Thyroid gland (tissue), 4 donors: ENCODE measurements at regions not wholly inside any gene's neighbourhood (a gene's known extent, or its start where the extent isn't known, plus 50 kb on each side); places are given as distances from the start of the nearest gene placed in this dataset.

Experiments used
- DNase-seq, 2 donors: peaks; one replicate each; pipeline ENCODE4 v3.0.0-alpha.2; 2019
- H3K27ac ChIP-seq, 3 donors: fragments of 200-600 bp; sonication (generic); 1 replicate in 2 of 3; 2 replicates in 1 of 3; pipeline ENCODE4 v1.5.1; 2016 to 2019; ENCODE audit warnings: mild to moderate bottlenecking in 1 of 3, moderate library complexity in 1 of 3
- H3K27me3 ChIP-seq: fragments of 200-600 bp; sonication (generic); one replicate; pipeline ENCODE4 v1.5.1; 2019
- H3K36me3 ChIP-seq, 2 donors: fragments of 200-600 bp; sonication (generic); one replicate each; pipeline ENCODE4 v1.5.1; 2016 to 2019
- H3K4me1 ChIP-seq, 2 donors: fragments of 200-600 bp; sonication (generic); one replicate each; pipeline ENCODE4 v1.5.1; 2017 to 2019
- H3K4me3 ChIP-seq, 3 donors: fragments of 200-600 bp; sonication (generic); replicated peaks in 1 of 3; 1 replicate in 2 of 3; 2 replicates in 1 of 3; pipeline ENCODE4 v1.5.1; 2016; ENCODE audit warnings: mild to moderate bottlenecking in 1 of 3
- H3K9me3 ChIP-seq: fragments of 200-600 bp; sonication (generic); one replicate; pipeline ENCODE4 v1.5.1; 2017
- CTCF ChIP-seq, 6 experiments: fragments of 200-600 bp in 3 of 6; fragments of 450-650 bp in 3 of 6; sonication (generic) in 3 of 6; IDR thresholded peaks; one replicate each; pipeline ENCODE4 v1.5.1; 2016 to 2019; ENCODE audit warnings: antibody characterized with exemption in 6 of 6, mild to moderate bottlenecking in 2 of 6, inconsistent platforms in 1 of 6, moderate library complexity in 1 of 6
- POLR2A ChIP-seq, 2 donors: fragments of 450-650 bp; IDR thresholded peaks; one replicate each; pipeline ENCODE4 v1.6.1; 2017; ENCODE audit warnings: antibody characterized with exemption in 2 of 2, mild to moderate bottlenecking in 2 of 2, moderate library complexity in 1 of 2
- WGBS, 2 donors: methylation state at CpG; one replicate each; pipeline ENCODE4 v1.1.5; 2017; 5-methylcytosine and 5-hydroxymethylcytosine counted together
- intact Hi-C: fragments of 100-400 bp; cut with DNase I; formaldehyde crosslinking; loops from one replicate; pipeline ENCODE4 v1.15.1; 2023

DNA sequence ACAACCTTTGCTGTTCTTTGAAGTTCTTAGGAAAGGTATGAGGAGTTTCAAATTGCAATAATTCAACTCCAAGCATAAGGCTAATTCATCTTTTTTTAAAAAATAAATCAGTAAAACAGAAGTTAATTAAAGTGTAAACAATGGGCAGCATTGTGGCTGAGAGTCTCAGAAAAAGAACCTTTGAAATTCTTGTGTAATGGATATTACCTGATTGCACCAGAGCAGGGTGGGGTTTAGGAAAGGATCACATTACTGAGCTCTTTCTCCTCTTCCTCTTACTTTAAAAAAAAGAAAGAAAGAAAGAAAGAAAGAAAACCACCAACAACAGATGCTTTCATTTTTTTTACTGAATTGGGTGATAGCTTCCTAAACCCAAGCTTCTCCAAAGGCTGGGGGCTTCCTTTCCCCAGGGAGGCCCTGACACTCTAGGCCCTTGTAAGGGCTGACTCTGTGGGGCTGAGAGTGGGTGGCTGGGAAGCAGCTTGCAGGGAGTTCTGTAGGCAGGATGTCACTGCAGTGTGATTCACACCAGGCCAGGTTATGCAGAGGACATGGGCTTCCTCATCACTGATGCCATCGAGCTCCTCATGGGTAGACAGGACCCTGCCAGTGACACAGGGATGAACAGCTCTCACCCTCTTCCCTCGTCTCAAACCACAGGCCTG is 564.5 kb downstream of the FGF9 start:
- intact Hi-C loops, result no loop called here
- Histone ChIP-seq H3K9me3 (no peaks in the 10 kb centered on the region), H3K27ac (no peak overlapping the region), H3K4me1 (no peaks in the 10 kb centered on the region), H3K27me3 (no peaks in the 10 kb centered on the region), H3K36me3 (no peaks in the 10 kb centered on the region), H3K4me3 (no peak overlapping the region)
- 63 to 73% methylated on average over 2 of the region's 2 CpGs for WGBS, 2 donors
- no peak for DNase-seq
- no peak for TF ChIP-seq CTCF (IDR thresholded peaks at IDR 0.05)

DNA sequence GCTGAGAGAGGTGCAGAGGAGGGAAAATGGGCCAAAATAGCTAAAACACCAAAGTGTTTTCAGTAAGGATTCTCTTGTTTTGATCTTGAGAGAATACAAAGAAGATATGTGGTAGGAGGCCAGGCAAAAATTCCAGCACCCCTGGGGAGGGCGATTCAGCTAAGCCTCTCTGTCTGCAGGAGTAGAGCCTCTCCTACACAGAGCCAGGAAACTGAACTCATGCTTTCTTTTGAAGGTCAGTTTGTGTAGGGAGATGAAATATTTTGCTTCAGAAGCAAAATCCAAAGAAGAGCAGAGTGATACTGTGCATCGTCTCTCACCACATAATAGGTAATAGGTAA is 565.0 kb downstream of the FGF9 start:
- H3K4me1 ChIP-seq, result no peaks in the 10 kb centered on the region
- no peaks in the 10 kb centered on the region for H3K36me3 ChIP-seq
- H3K9me3 ChIP-seq, result no peaks in the 10 kb centered on the region
- 63 to 70% methylated on average over 2 of the region's 2 CpGs for WGBS, 2 donors
- H3K4me3 ChIP-seq, result no peak overlapping the region
- TF ChIP-seq CTCF (IDR thresholded peaks at IDR 0.05), result no peak
- TF ChIP-seq POLR2A (IDR thresholded peaks at IDR 0.05), result no peak
- H3K27ac ChIP-seq, result no peak overlapping the region
- no peak for DNase-seq
- intact Hi-C loops, result no loop called here
- no peaks in the 10 kb centered on the region for H3K27me3 ChIP-seq

GRCh38 chr13:22238269-22238668 is 567.4 kb downstream of the FGF9 start:
- TF ChIP-seq POLR2A (IDR thresholded peaks at IDR 0.05), result no peak
- TF ChIP-seq CTCF (IDR thresholded peaks at IDR 0.05), result no peak
- Histone ChIP-seq H3K36me3 (no peaks in the 10 kb centered on the region), H3K4me1 (no peaks in the 10 kb centered on the region), H3K27me3 (no peaks in the 10 kb centered on the region), H3K9me3 (no peaks in the 10 kb centered on the region), H3K27ac (no peak overlapping the region), H3K4me3 (no peak overlapping the region)
- DNase-seq, result no peak
- intact Hi-C loops, result no loop called here
- 91 to 92% methylated on average over 4 of the region's 4 CpGs for WGBS, 2 donors

GRCh38 chr13:22240716-22241115 is 569.8 kb downstream of the FGF9 start:
- H3K27ac ChIP-seq, result no peak overlapping the region
- no peaks in the 10 kb centered on the region for H3K4me1 ChIP-seq
- no peaks in the 10 kb centered on the region for H3K9me3 ChIP-seq
- no peaks in the 10 kb centered on the region for H3K27me3 ChIP-seq
- intact Hi-C loops, result no loop called here
- 58 to 76% methylated on average over 1 of the region's 1 CpG for WGBS, 2 donors
- DNase-seq, result no peak
- TF ChIP-seq POLR2A (IDR thresholded peaks at IDR 0.05) (no peak), CTCF (IDR thresholded peaks at IDR 0.05) (no peak)
- H3K36me3 ChIP-seq, result no peaks in the 10 kb centered on the region
- no peak overlapping the region for H3K4me3 ChIP-seq

- H3K4me3 ChIP-seq, result no peak overlapping the region
- TF ChIP-seq CTCF (IDR thresholded peaks at IDR 0.05) (no peak), POLR2A (IDR thresholded peaks at IDR 0.05) (no peak)
Measured at GRCh38 chr13:22243469-22244163, 572.7 kb downstream of the FGF9 start.

More at GRCh38 chr13:22243469-22244163, 572.7 kb downstream of the FGF9 start:
- Histone ChIP-seq H3K27ac (no peak overlapping the region), H3K9me3 (no peaks in the 10 kb centered on the region), H3K27me3 (no peaks in the 10 kb centered on the region), H3K36me3 (no peaks in the 10 kb centered on the region), H3K4me1 (no peaks in the 10 kb centered on the region)
- WGBS, 2 donors, result 60 to 61% methylated on average over 9 of the region's 9 CpGs
- intact Hi-C loops, result no loop called here
- DNase-seq, result no peak
